HepG2 (cell line): ENCODE measurements at regions not wholly inside any gene's neighbourhood (a gene's known extent, or its start where the extent isn't known, plus 50 kb on each side); places are given as distances from the start of the nearest gene placed in this dataset.

Source experiments
- ATAC-seq: fragments of 200-7000 bp; cut with Tn5 transposase; 3 replicates; pipeline ENCODE4 v1.9.1; 2020; ENCODE audit warnings: mild to moderate bottlenecking, moderate library complexity
- BruUV-seq: library from RNA; stranded (reverse); fragments of 400-500 nt; replicated peaks from 2 replicates; lab custom pipeline; 2021; lab: Mats Ljungman, UMichigan
- CTCF ChIA-PET: fragments of 300-600 bp; formaldehyde crosslinking; extraction: SDS; loops from one replicate; lab custom pipeline; 2021; ENCODE audit warnings: low total read pairs, inconsistent platforms, low intra/inter-chr PET ratio; lab: Yijun Ruan, JAX
- POLR2A ChIA-PET: fragments of 350-600 bp; sonication (Branson Sonifier 250); formaldehyde crosslinking; loops from one replicate; lab custom pipeline; 2020; ENCODE audit warnings: antibody characterized with exemption, inconsistent platforms; lab: Yijun Ruan, JAX
- DNase-seq: peaks from one replicate; pipeline ENCODE4 v3.0.0-alpha.2; 2015; ENCODE audit warnings: low spot score
- FAIRE-seq: peaks from 3 replicates; lab custom pipeline; 2011; peaks lifted over from hg19 to GRCh38; lab: Jason Lieb, UNC
- H2AFZ ChIP-seq: one replicate; pipeline ENCODE4 v1.6.1; 2011; ENCODE audit warnings: low read length, inconsistent platforms
- H3K27ac ChIP-seq: fragments of 300-600 bp; 3 replicates; pipeline ENCODE4 v1.8.0; 2011; ENCODE audit warnings: mixed run types, mild to moderate bottlenecking, mixed read lengths, low read length, inconsistent platforms; ENCODE audit not compliant: insufficient read depth; ENCODE audit errors: extremely low read length
- H3K27me3 ChIP-seq, 2 experiments: fragments of 200-600 bp in 1 of 2; 2 replicates in 1 of 2; 3 replicates in 1 of 2; pipeline versions ENCODE4 v1.6.0 to v1.8.0; 2011; ENCODE audit warnings: low read length in 2 of 2, mild to moderate bottlenecking in 2 of 2, moderate library complexity in 2 of 2, inconsistent platforms in 1 of 2; ENCODE audit not compliant: insufficient read depth in 2 of 2, control insufficient read depth in 1 of 2
- H3K36me3 ChIP-seq, 2 experiments: fragments of 200-600 bp in 1 of 2; replicated peaks in 1 of 2; 2 replicates in 1 of 2; 3 replicates in 1 of 2; pipeline versions ENCODE4 v1.5.1 to v1.8.0; 2011; ENCODE audit warnings: low read length in 2 of 2, inconsistent platforms in 1 of 2; ENCODE audit not compliant: insufficient read depth in 2 of 2, control insufficient read depth in 1 of 2
- H3K4me1 ChIP-seq: 2 replicates; pipeline ENCODE4 v1.5.1; 2012; ENCODE audit warnings: low read length, inconsistent platforms; ENCODE audit not compliant: insufficient read depth
- H3K4me2 ChIP-seq: 2 replicates; pipeline ENCODE4 v1.6.0; 2011; ENCODE audit warnings: low read depth, low read length, inconsistent platforms
- H3K4me3 ChIP-seq, 3 experiments: fragments of 200-600 bp in 1 of 3; sonication (generic), shearing (Covaris generic) in 1 of 3; replicated peaks in 1 of 3; 2 replicates each; pipeline ENCODE4 v1.5.1; 2011 to 2016; ENCODE audit warnings: low read length in 3 of 3, inconsistent platforms in 2 of 3, low read depth in 2 of 3, mild to moderate bottlenecking in 2 of 3, control low read depth in 1 of 3, mixed read lengths in 1 of 3; ENCODE audit not compliant: insufficient read depth in 1 of 3
- H3K79me2 ChIP-seq: one replicate; pipeline ENCODE4 v1.6.1; 2011; ENCODE audit warnings: low read length, inconsistent platforms; ENCODE audit not compliant: insufficient read depth
- H3K9ac ChIP-seq: 2 replicates; pipeline ENCODE4 v1.6.0; 2011; ENCODE audit warnings: mild to moderate bottlenecking, low read depth, low read length, inconsistent platforms; ENCODE audit not compliant: insufficient read depth
- H3K9me3 ChIP-seq: 2 replicates; pipeline ENCODE4 v1.5.1; 2012; ENCODE audit warnings: mild to moderate bottlenecking, low read length
- H4K20me1 ChIP-seq: 2 replicates; pipeline ENCODE4 v1.6.0; 2011; ENCODE audit warnings: inconsistent platforms, mild to moderate bottlenecking, low read length, moderate library complexity; ENCODE audit not compliant: insufficient read depth
- ATRX ChIP-seq: sonication (generic); formaldehyde crosslinking; IDR thresholded peaks from 2 replicates; pipeline ENCODE4 v1.4.0; 2020; ENCODE audit warnings: missing genetic modification reagents, borderline replicate concordance
- FUBP1 ChIP-seq: sonication (generic); formaldehyde crosslinking; IDR thresholded peaks from 2 replicates; pipeline ENCODE4 v1.5.1; 2020; ENCODE audit warnings: missing genetic modification reagents, mild to moderate bottlenecking, borderline replicate concordance
- HOXD1 ChIP-seq: sonication (generic); formaldehyde crosslinking; IDR thresholded peaks from 2 replicates; pipeline ENCODE4 v1.5.0; 2020; ENCODE audit warnings: missing genetic modification reagents
- KLF15 ChIP-seq: sonication (generic); formaldehyde crosslinking; IDR thresholded peaks from 2 replicates; pipeline ENCODE4 v1.8.1; 2023; ENCODE audit warnings: borderline replicate concordance, mild to moderate bottlenecking, inconsistent platforms, missing genetic modification reagents, mixed read lengths
- SMYD3 ChIP-seq: sonication (generic); formaldehyde crosslinking; IDR thresholded peaks from 2 replicates; pipeline ENCODE4 v1.8.1; 2023; ENCODE audit warnings: mild to moderate bottlenecking, missing genetic modification reagents
- ZBTB26 ChIP-seq: IDR thresholded peaks from 2 replicates; pipeline ENCODE4 v1.6.1; 2016; ENCODE audit warnings: missing compliant biosample characterization, missing genetic modification reagents, borderline replicate concordance
- ZIK1 ChIP-seq: sonication (generic); formaldehyde crosslinking; IDR thresholded peaks from 2 replicates; pipeline ENCODE4 v1.5.0; 2020; ENCODE audit warnings: mild to moderate bottlenecking, low read depth, missing genetic modification reagents, borderline replicate concordance
- ZNF160 ChIP-seq: sonication (generic); formaldehyde crosslinking; IDR thresholded peaks from 2 replicates; pipeline ENCODE4 v1.8.0; 2022; ENCODE audit warnings: mild to moderate bottlenecking, inconsistent platforms, missing genetic modification reagents
- ZNF20 ChIP-seq: sonication (generic); formaldehyde crosslinking; IDR thresholded peaks from 2 replicates; pipeline ENCODE4 v1.4.0; 2020; ENCODE audit warnings: mild to moderate bottlenecking, moderate library complexity, missing genetic modification reagents
- ZNF281 ChIP-seq: sonication (generic); formaldehyde crosslinking; IDR thresholded peaks from 2 replicates; pipeline ENCODE4 v1.4.0; 2020; ENCODE audit warnings: missing genetic modification reagents, borderline replicate concordance
- ZNF510 ChIP-seq: sonication (generic); formaldehyde crosslinking; IDR thresholded peaks from 2 replicates; pipeline ENCODE4 v1.4.0; 2020; ENCODE audit warnings: low read depth, mild to moderate bottlenecking, missing genetic modification reagents
- ZNF773 ChIP-seq: sonication (generic); formaldehyde crosslinking; IDR thresholded peaks from 2 replicates; pipeline ENCODE4 v1.4.0; 2020; ENCODE audit warnings: missing genetic modification reagents, borderline replicate concordance
- WGBS: methylation state at CpG from one replicate; pipeline ENCODE4 v1.1.6; 2017; ENCODE audit warnings: low lambda C conversion rate; 5-methylcytosine and 5-hydroxymethylcytosine counted together
- in situ Hi-C: cut with HindIII; loops from 2 replicates; pipeline ENCODE4 v1.10.0; 2017; ENCODE audit warnings: low pct_unique_long_range_greater_than_20kb; ENCODE audit not compliant: extremely low pct_ligation_motif_present
- intact Hi-C: fragments of 100-400 bp; cut with micrococcal nuclease; formaldehyde crosslinking; loops from one replicate; pipeline ENCODE4 v1.10.0; 2022; ENCODE audit not compliant: unreplicated experiment

GRCh38 chr4:35559559-35560365 is 684.6 kb downstream of the ARAP2 start (continued):
- TF ChIP-seq ZNF281 (CRISPR knock-in tag) (no peak), ATRX (CRISPR knock-in tag) (no peak), SMYD3 (no peak), HOXD1 (CRISPR knock-in tag) (no peak), ZNF773 (CRISPR knock-in tag) (no peak)

GRCh38 chr4:35562861-35563260 is 681.5 kb downstream of the ARAP2 start:
- Histone ChIP-seq H3K36me3 (no peaks in the 10 kb centered on the region), H3K4me3 (no peak overlapping the region), H3K9me3 (peaks cover 12% of the 10 kb centered on the region), H4K20me1 (no peaks in the 10 kb centered on the region), H3K27ac (no peak overlapping the region), H3K27me3 (no peaks in the 10 kb centered on the region), H3K9ac (no peak overlapping the region), H3K79me2 (no peaks in the 10 kb centered on the region), H2AFZ (no peak overlapping the region), H3K4me2 (no peak overlapping the region), H3K4me1 (no peaks in the 10 kb centered on the region)
- ChIA-PET CTCF (no interaction called here), POLR2A (no interaction called here)
- 3% methylated on average over 2 of the region's 2 CpGs for WGBS
- no TSS peak for BruUV-seq
- no peak for DNase-seq
- no peak for FAIRE-seq
- intact Hi-C loops (no loop called here), in situ Hi-C loops (no loop called here)
- no peak for ATAC-seq
- TF ChIP-seq KLF15 (CRISPR knock-in tag) (no peak), FUBP1 (CRISPR knock-in tag) (no peak), ZIK1 (CRISPR knock-in tag) (no peak), ZBTB26 (CRISPR knock-in tag) (no peak), ZNF510 (CRISPR knock-in tag) (no peak), ZNF20 (CRISPR knock-in tag) (no peak), ZNF160 (CRISPR knock-in tag) (no peak)
